ENCODE measurements at regions not wholly inside any gene's neighbourhood (a gene's known extent, or its start where the extent isn't known, plus 50 kb on each side); places are given as distances from the start of the nearest gene placed in this dataset.

- no peak for TF ChIP-seq CTCF (IDR thresholded peaks at IDR 0.05; ENCODE audit: low read depth, low read length)
- no peak for TF ChIP-seq EZH2phosphoT487 (IDR thresholded peaks at IDR 0.05; ENCODE audit: low read depth)
These were observed 894.2 kb upstream of the INTU start for GRCh38 chr4:126738527-126738923.
